ENCODE measurements at regions not wholly inside any gene's neighbourhood (a gene's known extent, or its start where the extent isn't known, plus 50 kb on each side); places are given as distances from the start of the nearest gene placed in this dataset.

DNA sequence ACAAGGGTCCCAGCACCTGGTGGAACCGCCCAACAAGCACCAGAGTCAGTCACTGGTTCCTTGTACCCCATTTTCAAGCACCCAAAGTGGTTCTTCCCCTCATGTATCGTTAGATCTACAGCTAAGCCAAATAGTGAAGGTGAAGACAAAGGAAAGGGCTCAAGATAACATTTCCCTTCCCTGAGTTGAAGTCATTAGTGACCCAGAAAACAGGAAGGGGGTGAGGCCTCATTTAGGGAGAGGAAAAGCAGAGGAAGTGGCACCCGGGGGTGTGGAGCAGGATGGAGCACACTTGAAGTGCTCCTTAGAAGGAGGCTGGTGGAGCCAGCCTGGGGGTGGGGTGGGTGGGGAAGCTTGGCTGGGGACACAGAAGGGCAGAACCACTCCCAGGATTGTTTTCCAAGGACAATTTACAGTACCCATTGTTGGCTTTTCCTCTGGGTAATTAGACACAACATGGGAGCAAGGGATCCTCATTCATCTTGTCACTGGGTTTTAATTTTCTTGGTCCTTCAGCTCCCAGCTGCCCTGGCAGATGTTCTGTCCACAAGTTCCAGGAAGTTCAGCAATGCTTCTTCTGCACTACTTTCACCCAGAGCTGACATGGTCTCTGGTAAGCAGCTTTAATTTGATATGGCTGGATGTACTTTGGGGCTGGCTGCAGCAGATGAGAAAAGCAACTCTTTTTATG is 73.3 kb upstream of the CD93 start:
- Histone ChIP-seq H3K4me1 (ENCODE audit: control insufficient read depth, insufficient read depth, low read length) (no peaks in the 10 kb centered on the region), H3K9me3 (ENCODE audit: control insufficient read depth, insufficient read depth, low read depth, low read length) (no peaks in the 10 kb centered on the region), H3K36me3 (ENCODE audit: control insufficient read depth in 2 of 2, insufficient read depth in 1 of 2, low read length in 2 of 2) (no peaks in the 10 kb centered on the region), H3K4me3 (ENCODE audit: low read depth, low read length) (no peak overlapping the region), H3K27ac (ENCODE audit: extremely low read depth, low read depth, low read length) (no peak overlapping the region)
- TF ChIP-seq ZNF624 (tag by site-specific recombination; IDR thresholded peaks at IDR 0.05) (no peak), ZNF292 (tag by site-specific recombination; IDR thresholded peaks at IDR 0.05; ENCODE audit: borderline replicate concordance, low read depth) (no peak), ZNF777 (tag by site-specific recombination; IDR thresholded peaks at IDR 0.05; ENCODE audit: borderline replicate concordance) (no peak), ZNF394 (tag by site-specific recombination; IDR thresholded peaks at IDR 0.05; ENCODE audit: borderline replicate concordance) (no peak), HOXA7 (CRISPR knock-in tag; IDR thresholded peaks at IDR 0.05; ENCODE audit: borderline replicate concordance) (no peak), ZNF521 (tag by site-specific recombination; IDR thresholded peaks at IDR 0.05) (no peak), ZNF24 (tag by site-specific recombination; IDR thresholded peaks at IDR 0.05) (no peak), KLF9 (tag by site-specific recombination; IDR thresholded peaks at IDR 0.05; ENCODE audit: low read depth) (no peak), KLF10 (tag by site-specific recombination; IDR thresholded peaks at IDR 0.05) (no peak), ZNF138 (tag by site-specific recombination; IDR thresholded peaks at IDR 0.05; ENCODE audit: borderline replicate concordance) (no peak), ZNF600 (tag by site-specific recombination; IDR thresholded peaks at IDR 0.05) (no peak), TCF7L2 (IDR thresholded peaks at IDR 0.05; ENCODE audit: borderline replicate concordance, low read depth, low read length) (no peak), ZSCAN23 (tag by site-specific recombination; IDR thresholded peaks at IDR 0.05) (no peak), ZNF621 (tag by site-specific recombination; IDR thresholded peaks at IDR 0.05) (no peak), ZNF623 (tag by site-specific recombination; IDR thresholded peaks at IDR 0.05) (no peak)
- TF ChIP-seq, protein P1, sequence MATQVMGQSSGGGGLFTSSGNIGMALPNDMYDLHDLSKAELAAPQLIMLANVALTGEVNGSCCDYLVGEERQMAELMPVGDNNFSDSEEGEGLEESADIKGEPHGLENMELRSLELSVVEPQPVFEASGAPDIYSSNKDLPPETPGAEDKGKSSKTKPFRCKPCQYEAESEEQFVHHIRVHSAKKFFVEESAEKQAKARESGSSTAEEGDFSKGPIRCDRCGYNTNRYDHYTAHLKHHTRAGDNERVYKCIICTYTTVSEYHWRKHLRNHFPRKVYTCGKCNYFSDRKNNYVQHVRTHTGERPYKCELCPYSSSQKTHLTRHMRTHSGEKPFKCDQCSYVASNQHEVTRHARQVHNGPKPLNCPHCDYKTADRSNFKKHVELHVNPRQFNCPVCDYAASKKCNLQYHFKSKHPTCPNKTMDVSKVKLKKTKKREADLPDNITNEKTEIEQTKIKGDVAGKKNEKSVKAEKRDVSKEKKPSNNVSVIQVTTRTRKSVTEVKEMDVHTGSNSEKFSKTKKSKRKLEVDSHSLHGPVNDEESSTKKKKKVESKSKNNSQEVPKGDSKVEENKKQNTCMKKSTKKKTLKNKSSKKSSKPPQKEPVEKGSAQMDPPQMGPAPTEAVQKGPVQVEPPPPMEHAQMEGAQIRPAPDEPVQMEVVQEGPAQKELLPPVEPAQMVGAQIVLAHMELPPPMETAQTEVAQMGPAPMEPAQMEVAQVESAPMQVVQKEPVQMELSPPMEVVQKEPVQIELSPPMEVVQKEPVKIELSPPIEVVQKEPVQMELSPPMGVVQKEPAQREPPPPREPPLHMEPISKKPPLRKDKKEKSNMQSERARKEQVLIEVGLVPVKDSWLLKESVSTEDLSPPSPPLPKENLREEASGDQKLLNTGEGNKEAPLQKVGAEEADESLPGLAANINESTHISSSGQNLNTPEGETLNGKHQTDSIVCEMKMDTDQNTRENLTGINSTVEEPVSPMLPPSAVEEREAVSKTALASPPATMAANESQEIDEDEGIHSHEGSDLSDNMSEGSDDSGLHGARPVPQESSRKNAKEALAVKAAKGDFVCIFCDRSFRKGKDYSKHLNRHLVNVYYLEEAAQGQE (tag by site-specific recombination; IDR thresholded peaks at IDR 0.05): no peak
- TF ChIP-seq, protein P2, sequence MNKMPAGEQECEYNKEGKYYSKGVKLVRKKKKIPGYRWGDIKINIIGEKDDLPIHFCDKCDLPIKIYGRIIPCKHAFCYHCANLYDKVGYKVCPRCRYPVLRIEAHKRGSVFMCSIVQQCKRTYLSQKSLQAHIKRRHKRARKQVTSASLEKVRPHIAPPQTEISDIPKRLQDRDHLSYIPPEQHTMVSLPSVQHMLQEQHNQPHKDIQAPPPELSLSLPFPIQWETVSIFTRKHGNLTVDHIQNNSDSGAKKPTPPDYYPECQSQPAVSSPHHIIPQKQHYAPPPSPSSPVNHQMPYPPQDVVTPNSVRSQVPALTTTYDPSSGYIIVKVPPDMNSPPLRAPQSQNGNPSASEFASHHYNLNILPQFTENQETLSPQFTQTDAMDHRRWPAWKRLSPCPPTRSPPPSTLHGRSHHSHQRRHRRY (tag by site-specific recombination; IDR thresholded peaks at IDR 0.05): no peak
- CTCF ChIA-PET: interaction anchor here (0.5 to 1.4 kb wide), 2 partner anchors 76 to 469 kb away, joined by 5 to 6 read pairs; no protein-coding TSS in a partner anchor
- POLR2A ChIA-PET: no interaction called here

DNA sequence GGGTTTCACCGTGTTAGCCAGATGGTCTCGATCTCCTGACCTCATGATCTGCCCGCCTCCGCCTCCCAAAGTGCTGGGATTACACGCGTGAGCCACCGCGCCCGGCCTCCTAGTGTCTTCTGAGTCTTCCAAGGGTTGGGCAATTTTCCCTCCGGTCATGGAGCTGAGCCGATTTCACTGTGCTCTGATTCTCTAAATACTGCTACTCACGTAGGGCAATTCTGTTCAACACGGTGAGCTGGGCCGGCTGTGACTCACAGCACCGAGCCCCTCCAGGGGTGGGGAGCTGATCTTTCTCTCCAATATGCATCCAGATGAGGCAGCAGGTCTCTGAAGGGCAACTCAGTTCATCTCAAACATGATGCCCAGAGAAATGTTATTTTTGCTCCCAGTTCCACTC is 71.6 kb upstream of the CD93 start:
- Histone ChIP-seq H3K4me3 (ENCODE audit: low read depth, low read length) (no peak overlapping the region), H3K9me3 (ENCODE audit: control insufficient read depth, insufficient read depth, low read depth, low read length) (no peaks in the 10 kb centered on the region), H3K36me3 (ENCODE audit: control insufficient read depth in 2 of 2, insufficient read depth in 1 of 2, low read length in 2 of 2) (no peaks in the 10 kb centered on the region), H3K4me1 (ENCODE audit: control insufficient read depth, insufficient read depth, low read length) (no peaks in the 10 kb centered on the region), H3K27ac (ENCODE audit: extremely low read depth, low read depth, low read length) (no peak overlapping the region)
- CTCF ChIA-PET: interaction anchor here (0.6 to 0.8 kb wide), 3 partner anchors 8 to 571 kb away, joined by 3 read pairs; no protein-coding TSS in a partner anchor
- POLR2A ChIA-PET: no interaction called here
- no peak for TF ChIP-seq ZNF146 (tag by site-specific recombination; IDR thresholded peaks at IDR 0.05)
- no peak for TF ChIP-seq KLF7 (tag by site-specific recombination; IDR thresholded peaks at IDR 0.05; ENCODE audit: borderline replicate concordance)
- TF ChIP-seq ZEB2 (tag by site-specific recombination; IDR thresholded peaks at IDR 0.05): no peak
- no peak for TF ChIP-seq ZNF596 (tag by site-specific recombination; IDR thresholded peaks at IDR 0.05)
- TF ChIP-seq GLIS1 (tag by site-specific recombination; IDR thresholded peaks at IDR 0.05): no peak
- TF ChIP-seq, protein P3, sequence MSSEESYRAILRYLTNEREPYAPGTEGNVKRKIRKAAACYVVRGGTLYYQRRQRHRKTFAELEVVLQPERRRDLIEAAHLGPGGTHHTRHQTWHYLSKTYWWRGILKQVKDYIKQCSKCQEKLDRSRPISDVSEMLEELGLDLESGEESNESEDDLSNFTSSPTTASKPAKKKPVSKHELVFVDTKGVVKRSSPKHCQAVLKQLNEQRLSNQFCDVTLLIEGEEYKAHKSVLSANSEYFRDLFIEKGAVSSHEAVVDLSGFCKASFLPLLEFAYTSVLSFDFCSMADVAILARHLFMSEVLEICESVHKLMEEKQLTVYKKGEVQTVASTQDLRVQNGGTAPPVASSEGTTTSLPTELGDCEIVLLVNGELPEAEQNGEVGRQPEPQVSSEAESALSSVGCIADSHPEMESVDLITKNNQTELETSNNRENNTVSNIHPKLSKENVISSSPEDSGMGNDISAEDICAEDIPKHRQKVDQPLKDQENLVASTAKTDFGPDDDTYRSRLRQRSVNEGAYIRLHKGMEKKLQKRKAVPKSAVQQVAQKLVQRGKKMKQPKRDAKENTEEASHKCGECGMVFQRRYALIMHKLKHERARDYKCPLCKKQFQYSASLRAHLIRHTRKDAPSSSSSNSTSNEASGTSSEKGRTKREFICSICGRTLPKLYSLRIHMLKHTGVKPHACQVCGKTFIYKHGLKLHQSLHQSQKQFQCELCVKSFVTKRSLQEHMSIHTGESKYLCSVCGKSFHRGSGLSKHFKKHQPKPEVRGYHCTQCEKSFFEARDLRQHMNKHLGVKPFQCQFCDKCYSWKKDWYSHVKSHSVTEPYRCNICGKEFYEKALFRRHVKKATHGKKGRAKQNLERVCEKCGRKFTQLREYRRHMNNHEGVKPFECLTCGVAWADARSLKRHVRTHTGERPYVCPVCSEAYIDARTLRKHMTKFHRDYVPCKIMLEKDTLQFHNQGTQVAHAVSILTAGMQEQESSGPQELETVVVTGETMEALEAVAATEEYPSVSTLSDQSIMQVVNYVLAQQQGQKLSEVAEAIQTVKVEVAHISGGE (tag by site-specific recombination; conservative IDR thresholded peaks at IDR 0.05; ENCODE audit: low read depth): no peak
- TF ChIP-seq IKZF3 (tag by site-specific recombination; IDR thresholded peaks at IDR 0.05): no peak
- no peak for TF ChIP-seq TCF7L2 (IDR thresholded peaks at IDR 0.05; ENCODE audit: borderline replicate concordance, low read depth, low read length)
- no peak for TF ChIP-seq ZNF302 (tag by site-specific recombination; IDR thresholded peaks at IDR 0.05; ENCODE audit: low read depth)
- no peak for TF ChIP-seq ZNF629 (tag by site-specific recombination; IDR thresholded peaks at IDR 0.05)
- TF ChIP-seq SCRT1 (tag by site-specific recombination; IDR thresholded peaks at IDR 0.05; ENCODE audit: borderline replicate concordance): no peak
- no peak for TF ChIP-seq BCL11B (tag by site-specific recombination; IDR thresholded peaks at IDR 0.05; ENCODE audit: low read depth)
- TF ChIP-seq ZNF768 (tag by site-specific recombination; IDR thresholded peaks at IDR 0.05): no peak
